ENCODE measurements at regions not wholly inside any gene's neighbourhood (a gene's known extent, or its start where the extent isn't known, plus 50 kb on each side); places are given as distances from the start of the nearest gene placed in this dataset.
"Not testable (repeated sequence)": the region's sequence is repeated elsewhere in the genome, so short reads cannot be mapped to it uniquely, and the experiment has no call there.

- no peak for DNase-seq (ENCODE audit: low spot score in 2 of 2)
- H3K9me3 Mint-ChIP-seq, result peaks cover 12% of the 10 kb centered on the region
- H3K27ac Mint-ChIP-seq, result no peak overlapping the region
- no peak for ATAC-seq (ENCODE audit: low read depth)
- no peaks in the 10 kb centered on the region for H3K27me3 Mint-ChIP-seq
- no peak overlapping the region for H3K4me3 Mint-ChIP-seq
- no peaks in the 10 kb centered on the region for H3K4me1 Mint-ChIP-seq
- H3K36me3 Mint-ChIP-seq, result no peaks in the 10 kb centered on the region
Measured at GRCh38 chr12:78375461-78375860, 489.1 kb upstream of the SYT1 start.

GRCh38 chr12:78376257-78376656 is 488.3 kb upstream of the SYT1 start:
- Mint-ChIP-seq H3K27me3 (no peaks in the 10 kb centered on the region), H3K4me3 (no peak overlapping the region), H3K9me3 (peaks cover 12% of the 10 kb centered on the region), H3K4me1 (no peaks in the 10 kb centered on the region), H3K27ac (no peak overlapping the region), H3K36me3 (no peaks in the 10 kb centered on the region)
- DNase-seq (ENCODE audit: low spot score in 2 of 2) (no peak), ATAC-seq (ENCODE audit: low read depth) (no peak)

- H3K4me1 Mint-ChIP-seq; H3K4me3 Mint-ChIP-seq; ATAC-seq (ENCODE audit: low read depth); DNase-seq (ENCODE audit: low spot score in 2 of 2); H3K36me3 Mint-ChIP-seq; H3K27ac Mint-ChIP-seq; H3K27me3 Mint-ChIP-seq: not testable (repeated sequence)
- peaks cover 13% of the 10 kb centered on the region for H3K9me3 Mint-ChIP-seq
Measured at GRCh38 chr12:78379065-78379464, 485.5 kb upstream of the SYT1 start.

GRCh38 chr12:78383414-78383813 is 481.2 kb upstream of the SYT1 start:
- Mint-ChIP-seq H3K4me3 (no peak overlapping the region), H3K4me1 (no peaks in the 10 kb centered on the region), H3K27ac (no peak overlapping the region), H3K27me3 (peaks cover 2% of the 10 kb centered on the region), H3K9me3 (peaks cover 8% of the 10 kb centered on the region), H3K36me3 (no peaks in the 10 kb centered on the region)
- ATAC-seq (ENCODE audit: low read depth) (no peak), DNase-seq (ENCODE audit: low spot score in 2 of 2) (no peak)

GRCh38 chr12:78384541-78384940 is 480.0 kb upstream of the SYT1 start:
- H3K9me3 Mint-ChIP-seq, result peaks cover 5% of the 10 kb centered on the region

GRCh38 chr12:78385541-78385940 is 479.0 kb upstream of the SYT1 start:
- DNase-seq (ENCODE audit: low spot score in 2 of 2) (no peak), ATAC-seq (ENCODE audit: low read depth) (no peak)
- Mint-ChIP-seq H3K36me3 (no peaks in the 10 kb centered on the region), H3K27me3 (peaks cover 2% of the 10 kb centered on the region), H3K4me1 (no peaks in the 10 kb centered on the region), H3K4me3 (no peak overlapping the region), H3K9me3 (peaks cover 2% of the 10 kb centered on the region), H3K27ac (no peak overlapping the region)

More at GRCh38 chr12:78384541-78384940, 480.0 kb upstream of the SYT1 start:
- Mint-ChIP-seq H3K27me3 (peaks cover 2% of the 10 kb centered on the region), H3K36me3 (no peaks in the 10 kb centered on the region), H3K27ac (no peak overlapping the region), H3K4me1 (no peaks in the 10 kb centered on the region), H3K4me3 (no peak overlapping the region)
- ATAC-seq (ENCODE audit: low read depth) (no peak), DNase-seq (ENCODE audit: low spot score in 2 of 2) (no peak)

GRCh38 chr12:78386871-78387270 is 477.7 kb upstream of the SYT1 start:
- Mint-ChIP-seq H3K27ac (no peak overlapping the region), H3K27me3 (peaks cover 2% of the 10 kb centered on the region), H3K9me3 (peaks cover 2% of the 10 kb centered on the region), H3K4me1 (no peaks in the 10 kb centered on the region), H3K36me3 (no peaks in the 10 kb centered on the region), H3K4me3 (no peak overlapping the region)
- no peak for DNase-seq (ENCODE audit: low spot score in 2 of 2)
- no peak for ATAC-seq (ENCODE audit: low read depth)

- no peaks in the 10 kb centered on the region for H3K4me1 Mint-ChIP-seq
Measured at GRCh38 chr12:78387721-78388120, 476.9 kb upstream of the SYT1 start.

GRCh38 chr12:78388461-78388860 is 476.1 kb upstream of the SYT1 start:
- Mint-ChIP-seq H3K4me1 (no peaks in the 10 kb centered on the region), H3K27ac (no peak overlapping the region), H3K4me3 (no peak overlapping the region), H3K9me3 (peaks cover 2% of the 10 kb centered on the region), H3K27me3 (peaks cover 2% of the 10 kb centered on the region), H3K36me3 (no peaks in the 10 kb centered on the region)
- DNase-seq (ENCODE audit: low spot score in 2 of 2), result no peak
- ATAC-seq (ENCODE audit: low read depth), result no peak

More at GRCh38 chr12:78387721-78388120, 476.9 kb upstream of the SYT1 start:
- no peak overlapping the region for H3K4me3 Mint-ChIP-seq
- peaks cover 2% of the 10 kb centered on the region for H3K27me3 Mint-ChIP-seq
- no peaks in the 10 kb centered on the region for H3K36me3 Mint-ChIP-seq
- no peak for DNase-seq (ENCODE audit: low spot score in 2 of 2)
- no peak overlapping the region for H3K27ac Mint-ChIP-seq
- peaks cover 2% of the 10 kb centered on the region for H3K9me3 Mint-ChIP-seq
- no peak for ATAC-seq (ENCODE audit: low read depth)

GRCh38 chr12:78390920-78391319 is 473.7 kb upstream of the SYT1 start:
- H3K9me3 Mint-ChIP-seq, result no peaks in the 10 kb centered on the region
- no peaks in the 10 kb centered on the region for H3K4me1 Mint-ChIP-seq
- ATAC-seq (ENCODE audit: low read depth), result no peak
- no peak for DNase-seq (ENCODE audit: low spot score in 2 of 2)
- no peaks in the 10 kb centered on the region for H3K36me3 Mint-ChIP-seq
- peaks cover 2% of the 10 kb centered on the region for H3K27me3 Mint-ChIP-seq
- H3K4me3 Mint-ChIP-seq, result no peak overlapping the region
- H3K27ac Mint-ChIP-seq, result no peak overlapping the region

GRCh38 chr12:78392918-78393317 is 471.7 kb upstream of the SYT1 start:
- DNase-seq (ENCODE audit: low spot score in 2 of 2) (no peak), ATAC-seq (ENCODE audit: low read depth) (no peak)
- H3K4me3 Mint-ChIP-seq, result no peak overlapping the region
- H3K4me1 Mint-ChIP-seq, result no peaks in the 10 kb centered on the region
- H3K27me3 Mint-ChIP-seq, result no peaks in the 10 kb centered on the region
- H3K27ac Mint-ChIP-seq, result no peak overlapping the region
- H3K36me3 Mint-ChIP-seq, result no peaks in the 10 kb centered on the region
- H3K9me3 Mint-ChIP-seq, result no peaks in the 10 kb centered on the region

GRCh38 chr12:78395961-78396360 is 468.6 kb upstream of the SYT1 start:
- ATAC-seq (ENCODE audit: low read depth), result no peak
- Mint-ChIP-seq H3K27ac (no peak overlapping the region), H3K4me3 (no peak overlapping the region), H3K4me1 (no peaks in the 10 kb centered on the region), H3K36me3 (no peaks in the 10 kb centered on the region), H3K27me3 (no peaks in the 10 kb centered on the region), H3K9me3 (no peaks in the 10 kb centered on the region)
- DNase-seq (ENCODE audit: low spot score in 2 of 2), result no peak

GRCh38 chr12:78396538-78396937 is 468.0 kb upstream of the SYT1 start:
- no peaks in the 10 kb centered on the region for H3K4me1 Mint-ChIP-seq
- no peaks in the 10 kb centered on the region for H3K27me3 Mint-ChIP-seq
- H3K9me3 Mint-ChIP-seq, result no peaks in the 10 kb centered on the region
- DNase-seq (ENCODE audit: low spot score in 2 of 2) (no peak), ATAC-seq (ENCODE audit: low read depth) (no peak)
- no peak overlapping the region for H3K27ac Mint-ChIP-seq
- no peak overlapping the region for H3K4me3 Mint-ChIP-seq
- H3K36me3 Mint-ChIP-seq, result no peaks in the 10 kb centered on the region

GRCh38 chr12:78398750-78399149 is 465.8 kb upstream of the SYT1 start:
- Mint-ChIP-seq H3K36me3 (no peaks in the 10 kb centered on the region), H3K4me1 (no peaks in the 10 kb centered on the region), H3K27me3 (no peaks in the 10 kb centered on the region), H3K27ac (no peak overlapping the region), H3K9me3 (no peaks in the 10 kb centered on the region), H3K4me3 (no peak overlapping the region)
- DNase-seq (ENCODE audit: low spot score in 2 of 2) (no peak), ATAC-seq (ENCODE audit: low read depth) (no peak)

- Mint-ChIP-seq H3K36me3 (no peaks in the 10 kb centered on the region), H3K4me3 (no peak overlapping the region), H3K27me3 (no peaks in the 10 kb centered on the region), H3K4me1 (no peaks in the 10 kb centered on the region), H3K9me3 (no peaks in the 10 kb centered on the region), H3K27ac (no peak overlapping the region)
- ATAC-seq (ENCODE audit: low read depth), result no peak
- DNase-seq (ENCODE audit: low spot score in 2 of 2), result no peak
Measured at GRCh38 chr12:78402366-78403134, 462.0 kb upstream of the SYT1 start.

Data from memory B cell (primary cell).